NT2/D1 (cell line): ENCODE measurements at regions not wholly inside any gene's neighbourhood (a gene's known extent, or its start where the extent isn't known, plus 50 kb on each side); places are given as distances from the start of the nearest gene placed in this dataset.
"Not testable (repeated sequence)": the region's sequence is repeated elsewhere in the genome, so short reads cannot be mapped to it uniquely, and the experiment has no call there.

ENCODE experiments used
- DNase-seq: peaks from one replicate; pipeline ENCODE4 v3.0.0-alpha.2; 2011; ENCODE audit warnings: low read depth, low spot score
- H3K27me3 ChIP-seq: 2 replicates; pipeline ENCODE4 v1.6.0; 2011; ENCODE audit warnings: mild to moderate bottlenecking; ENCODE audit not compliant: insufficient read length, insufficient read depth
- H3K36me3 ChIP-seq: 2 replicates; pipeline ENCODE4 v1.6.1; 2011; ENCODE audit warnings: mild to moderate bottlenecking, low read length, mixed read lengths; ENCODE audit not compliant: insufficient read depth, insufficient read length
- H3K4me1 ChIP-seq: 2 replicates; pipeline ENCODE4 v1.5.1; 2011; ENCODE audit not compliant: insufficient read depth, insufficient read length
- H3K4me3 ChIP-seq: 2 replicates; pipeline ENCODE4 v1.5.1; 2011; ENCODE audit warnings: low read depth; ENCODE audit not compliant: insufficient read length
- H3K9ac ChIP-seq: 2 replicates; pipeline ENCODE4 v1.6.0; 2011; ENCODE audit warnings: low read depth; ENCODE audit not compliant: insufficient read length
- H3K9me3 ChIP-seq: 2 replicates; pipeline ENCODE4 v1.5.1; 2011; ENCODE audit warnings: mild to moderate bottlenecking, low read length; ENCODE audit not compliant: insufficient read depth
- SUZ12 ChIP-seq: IDR thresholded peaks from 2 replicates; pipeline ENCODE4 v1.6.1; 2011; ENCODE audit not compliant: insufficient read length, insufficient read depth; ENCODE audit errors: extremely low read depth
- YY1 ChIP-seq: IDR thresholded peaks from 2 replicates; pipeline ENCODE4 v1.6.1; 2011; ENCODE audit not compliant: insufficient read length, insufficient read depth
- ZNF274 ChIP-seq: IDR thresholded peaks from 2 replicates; pipeline ENCODE4 v1.6.1; 2011; ENCODE audit warnings: mild to moderate bottlenecking, low read depth, low read length

DNA sequence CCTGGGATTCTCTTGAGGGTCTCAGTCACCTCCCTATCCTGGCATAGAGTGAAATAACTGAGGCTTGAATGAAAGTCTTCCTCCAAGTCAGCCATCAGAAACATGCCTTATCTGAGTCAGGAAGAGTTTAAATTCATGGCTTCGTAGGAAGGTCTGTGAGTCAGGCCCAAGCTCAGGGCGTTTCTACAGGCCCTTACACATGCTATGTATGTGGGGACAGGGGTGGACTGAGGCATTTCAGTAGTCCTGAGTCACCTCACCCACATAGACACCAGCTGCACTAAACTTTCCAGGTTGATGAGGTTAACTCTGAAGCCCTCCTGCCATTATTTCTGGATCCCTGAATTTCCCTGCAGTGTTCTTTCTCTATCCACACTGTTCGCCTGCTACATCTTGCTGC is 134.6 kb upstream of the RCN1 start:
- no peaks in the 10 kb centered on the region for H3K36me3 ChIP-seq
- TF ChIP-seq ZNF274 = no peak
- TF ChIP-seq YY1 = no peak
- TF ChIP-seq SUZ12 = no peak

GRCh38 chr11:31955838-31956237 is 135.0 kb upstream of the RCN1 start:
- no peak for DNase-seq
- Histone ChIP-seq H3K9ac (no peak overlapping the region), H3K4me1 (no peaks in the 10 kb centered on the region), H3K9me3 (no peaks in the 10 kb centered on the region), H3K27me3 (no peaks in the 10 kb centered on the region), H3K36me3 (no peaks in the 10 kb centered on the region), H3K4me3 (no peak overlapping the region)
- TF ChIP-seq ZNF274 = no peak
- TF ChIP-seq YY1 = no peak
- TF ChIP-seq SUZ12 = no peak

More for the DNA sequence above, 134.6 kb upstream of the RCN1 start:
- no peak overlapping the region for H3K4me3 ChIP-seq
- no peak overlapping the region for H3K9ac ChIP-seq
- no peaks in the 10 kb centered on the region for H3K9me3 ChIP-seq
- no peaks in the 10 kb centered on the region for H3K4me1 ChIP-seq
- no peak for DNase-seq
- no peaks in the 10 kb centered on the region for H3K27me3 ChIP-seq

- Histone ChIP-seq H3K4me1 (no peaks in the 10 kb centered on the region), H3K27me3 (no peaks in the 10 kb centered on the region), H3K9me3 (no peaks in the 10 kb centered on the region), H3K9ac (no peak overlapping the region), H3K36me3 (no peaks in the 10 kb centered on the region), H3K4me3 (no peak overlapping the region)
- no peak for DNase-seq
- TF ChIP-seq ZNF274 = no peak
- TF ChIP-seq YY1 = no peak
- TF ChIP-seq SUZ12 = no peak
Measured at GRCh38 chr11:31953803-31954327, 137.0 kb upstream of the RCN1 start.

DNA sequence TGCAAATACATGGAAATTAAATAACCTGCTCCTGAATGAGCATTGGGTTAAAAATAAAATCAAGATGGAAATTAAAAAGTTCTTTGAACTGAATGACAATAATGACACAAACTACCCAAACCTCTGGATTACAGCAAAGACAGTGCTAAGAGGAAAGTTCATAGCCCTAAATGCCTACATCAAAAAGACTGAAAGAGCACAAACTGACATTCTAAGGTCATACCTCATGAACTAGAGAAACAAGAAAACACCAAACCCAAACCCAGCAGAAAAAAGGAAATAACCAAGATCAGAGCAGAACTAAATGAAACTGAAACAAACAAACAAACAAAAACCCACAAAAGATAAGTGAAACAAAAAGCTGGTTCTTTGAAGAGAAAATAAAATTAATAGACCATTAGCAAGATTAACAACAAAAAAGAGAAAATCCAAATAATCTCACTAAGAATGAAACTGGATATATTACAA is 138.6 kb upstream of the PAX6 start:
- not testable (repeated sequence) for H3K27me3 ChIP-seq, H3K4me3 ChIP-seq, H3K4me1 ChIP-seq, H3K9me3 ChIP-seq, H3K36me3 ChIP-seq, H3K9ac ChIP-seq, DNase-seq

- H3K27me3 ChIP-seq = no peaks in the 10 kb centered on the region
- no peaks in the 10 kb centered on the region for H3K36me3 ChIP-seq
- H3K4me3 ChIP-seq = no peak overlapping the region
- no peaks in the 10 kb centered on the region for H3K4me1 ChIP-seq
- no peak overlapping the region for H3K9ac ChIP-seq
- DNase-seq = no peak
- no peaks in the 10 kb centered on the region for H3K9me3 ChIP-seq
- TF ChIP-seq ZNF274 = no peak
- TF ChIP-seq SUZ12 = no peak
- TF ChIP-seq YY1 = no peak
Measured at GRCh38 chr11:31947051-31947450, 135.9 kb upstream of the PAX6 start.

GRCh38 chr11:31943056-31943780 is 132.1 kb upstream of the PAX6 start:
- Histone ChIP-seq H3K9ac (no peak overlapping the region), H3K36me3 (no peaks in the 10 kb centered on the region), H3K4me3 (no peak overlapping the region), H3K4me1 (no peaks in the 10 kb centered on the region), H3K9me3 (no peaks in the 10 kb centered on the region), H3K27me3 (no peaks in the 10 kb centered on the region)
- TF ChIP-seq YY1 (no peak), ZNF274 (no peak), SUZ12 (no peak)
- DNase-seq = no peak

GRCh38 chr11:31940371-31941037 is 129.4 kb upstream of the PAX6 start:
- no peaks in the 10 kb centered on the region for H3K9me3 ChIP-seq
- no peaks in the 10 kb centered on the region for H3K27me3 ChIP-seq
- H3K36me3 ChIP-seq = no peaks in the 10 kb centered on the region
- H3K9ac ChIP-seq = no peak overlapping the region
- TF ChIP-seq ZNF274 = no peak
- no peak for TF ChIP-seq SUZ12
- TF ChIP-seq YY1 = no peak
- no peak for DNase-seq
- no peak overlapping the region for H3K4me3 ChIP-seq
- H3K4me1 ChIP-seq = no peaks in the 10 kb centered on the region

- Histone ChIP-seq H3K36me3 (no peaks in the 10 kb centered on the region), H3K4me1 (no peaks in the 10 kb centered on the region), H3K27me3 (no peaks in the 10 kb centered on the region), H3K9ac (no peak overlapping the region), H3K4me3 (no peak overlapping the region), H3K9me3 (no peaks in the 10 kb centered on the region)
- TF ChIP-seq SUZ12 (no peak), ZNF274 (no peak), YY1 (no peak)
- no peak for DNase-seq
Measured at GRCh38 chr11:31939004-31939403, 127.9 kb upstream of the PAX6 start.
